ENCODE measurements at regions not wholly inside any gene's neighbourhood (a gene's known extent, or its start where the extent isn't known, plus 50 kb on each side); places are given as distances from the start of the nearest gene placed in this dataset.

GRCh38 chr4:20627866-20628265 lies 72.4 kb upstream of the PACRGL start:
- Mint-ChIP-seq H3K36me3 (ENCODE audit: low read depth) (peaks cover 6% of the 10 kb centered on the region; the same call in 1 of the 3 replicates), H3K27ac (no peak overlapping the region), H3K4me3 (no peak overlapping the region), H3K27me3 (ENCODE audit: insufficient read depth, low read depth, poor library complexity) (no peaks in the 10 kb centered on the region), H3K4me1 (no peaks in the 10 kb centered on the region; the same call in 2 of the 3 replicates), H3K9me3 (peaks cover 6% of the 10 kb centered on the region; the same call in 2 of the 3 replicates)
- Histone ChIP-seq H3K4me2 (no peak overlapping the region), H4K20me1 (replicated peaks; ENCODE audit: insufficient read depth) (no peaks in the 10 kb centered on the region), H3K4me1 (ENCODE audit: insufficient read depth) (peaks cover 18% of the 10 kb centered on the region), H3K27ac (ENCODE audit: low read depth) (no peak overlapping the region), H3F3A (replicated peaks; ENCODE audit: low read depth) (no peaks in the 10 kb centered on the region), H3K4me3 (no peak overlapping the region), H3K79me2 (replicated peaks; ENCODE audit: insufficient read depth) (no peaks in the 10 kb centered on the region), H3K27me3 (ENCODE audit: insufficient read depth) (no peaks in the 10 kb centered on the region), H3K36me3 (ENCODE audit: insufficient read depth) (no peaks in the 10 kb centered on the region), H2AFZ (no peak overlapping the region), H3K9me2 (ENCODE audit: insufficient read depth) (peaks cover 9% of the 10 kb centered on the region)
- TF ChIP-seq ZNF331 (CRISPR knock-in tag; IDR thresholded peaks at IDR 0.05; ENCODE audit: low read depth) (no peak), EZH2phosphoT487 (IDR thresholded peaks at IDR 0.05; ENCODE audit: unreplicated experiment) (no peak), STAT1 (IDR thresholded peaks at IDR 0.05; ENCODE audit: unreplicated experiment) (no peak), REST (IDR thresholded peaks at IDR 0.05; ENCODE audit: unreplicated experiment) (no peak), JUNB (IDR thresholded peaks at IDR 0.05; ENCODE audit: unreplicated experiment) (no peak), EZH2 (IDR thresholded peaks at IDR 0.05; ENCODE audit: low read depth, unreplicated experiment) (no peak), POLR2AphosphoS5 (IDR thresholded peaks at IDR 0.05; ENCODE audit: low read depth) (no peak), ETS1 (IDR thresholded peaks at IDR 0.05) (no peak), CREB1 (CRISPR knock-in tag; IDR thresholded peaks at IDR 0.05; ENCODE audit: low read depth) (no peak), ZNF114 (CRISPR knock-in tag; IDR thresholded peaks at IDR 0.05) (no peak), NANOG (IDR thresholded peaks at IDR 0.05; ENCODE audit: borderline replicate concordance) (no peak)
- TF ChIP-seq, protein P1, sequence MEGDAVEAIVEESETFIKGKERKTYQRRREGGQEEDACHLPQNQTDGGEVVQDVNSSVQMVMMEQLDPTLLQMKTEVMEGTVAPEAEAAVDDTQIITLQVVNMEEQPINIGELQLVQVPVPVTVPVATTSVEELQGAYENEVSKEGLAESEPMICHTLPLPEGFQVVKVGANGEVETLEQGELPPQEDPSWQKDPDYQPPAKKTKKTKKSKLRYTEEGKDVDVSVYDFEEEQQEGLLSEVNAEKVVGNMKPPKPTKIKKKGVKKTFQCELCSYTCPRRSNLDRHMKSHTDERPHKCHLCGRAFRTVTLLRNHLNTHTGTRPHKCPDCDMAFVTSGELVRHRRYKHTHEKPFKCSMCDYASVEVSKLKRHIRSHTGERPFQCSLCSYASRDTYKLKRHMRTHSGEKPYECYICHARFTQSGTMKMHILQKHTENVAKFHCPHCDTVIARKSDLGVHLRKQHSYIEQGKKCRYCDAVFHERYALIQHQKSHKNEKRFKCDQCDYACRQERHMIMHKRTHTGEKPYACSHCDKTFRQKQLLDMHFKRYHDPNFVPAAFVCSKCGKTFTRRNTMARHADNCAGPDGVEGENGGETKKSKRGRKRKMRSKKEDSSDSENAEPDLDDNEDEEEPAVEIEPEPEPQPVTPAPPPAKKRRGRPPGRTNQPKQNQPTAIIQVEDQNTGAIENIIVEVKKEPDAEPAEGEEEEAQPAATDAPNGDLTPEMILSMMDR (conservative IDR thresholded peaks at IDR 0.05; ENCODE audit: low read depth in 2 of 2), result no peak
- TF ChIP-seq, protein P2, sequence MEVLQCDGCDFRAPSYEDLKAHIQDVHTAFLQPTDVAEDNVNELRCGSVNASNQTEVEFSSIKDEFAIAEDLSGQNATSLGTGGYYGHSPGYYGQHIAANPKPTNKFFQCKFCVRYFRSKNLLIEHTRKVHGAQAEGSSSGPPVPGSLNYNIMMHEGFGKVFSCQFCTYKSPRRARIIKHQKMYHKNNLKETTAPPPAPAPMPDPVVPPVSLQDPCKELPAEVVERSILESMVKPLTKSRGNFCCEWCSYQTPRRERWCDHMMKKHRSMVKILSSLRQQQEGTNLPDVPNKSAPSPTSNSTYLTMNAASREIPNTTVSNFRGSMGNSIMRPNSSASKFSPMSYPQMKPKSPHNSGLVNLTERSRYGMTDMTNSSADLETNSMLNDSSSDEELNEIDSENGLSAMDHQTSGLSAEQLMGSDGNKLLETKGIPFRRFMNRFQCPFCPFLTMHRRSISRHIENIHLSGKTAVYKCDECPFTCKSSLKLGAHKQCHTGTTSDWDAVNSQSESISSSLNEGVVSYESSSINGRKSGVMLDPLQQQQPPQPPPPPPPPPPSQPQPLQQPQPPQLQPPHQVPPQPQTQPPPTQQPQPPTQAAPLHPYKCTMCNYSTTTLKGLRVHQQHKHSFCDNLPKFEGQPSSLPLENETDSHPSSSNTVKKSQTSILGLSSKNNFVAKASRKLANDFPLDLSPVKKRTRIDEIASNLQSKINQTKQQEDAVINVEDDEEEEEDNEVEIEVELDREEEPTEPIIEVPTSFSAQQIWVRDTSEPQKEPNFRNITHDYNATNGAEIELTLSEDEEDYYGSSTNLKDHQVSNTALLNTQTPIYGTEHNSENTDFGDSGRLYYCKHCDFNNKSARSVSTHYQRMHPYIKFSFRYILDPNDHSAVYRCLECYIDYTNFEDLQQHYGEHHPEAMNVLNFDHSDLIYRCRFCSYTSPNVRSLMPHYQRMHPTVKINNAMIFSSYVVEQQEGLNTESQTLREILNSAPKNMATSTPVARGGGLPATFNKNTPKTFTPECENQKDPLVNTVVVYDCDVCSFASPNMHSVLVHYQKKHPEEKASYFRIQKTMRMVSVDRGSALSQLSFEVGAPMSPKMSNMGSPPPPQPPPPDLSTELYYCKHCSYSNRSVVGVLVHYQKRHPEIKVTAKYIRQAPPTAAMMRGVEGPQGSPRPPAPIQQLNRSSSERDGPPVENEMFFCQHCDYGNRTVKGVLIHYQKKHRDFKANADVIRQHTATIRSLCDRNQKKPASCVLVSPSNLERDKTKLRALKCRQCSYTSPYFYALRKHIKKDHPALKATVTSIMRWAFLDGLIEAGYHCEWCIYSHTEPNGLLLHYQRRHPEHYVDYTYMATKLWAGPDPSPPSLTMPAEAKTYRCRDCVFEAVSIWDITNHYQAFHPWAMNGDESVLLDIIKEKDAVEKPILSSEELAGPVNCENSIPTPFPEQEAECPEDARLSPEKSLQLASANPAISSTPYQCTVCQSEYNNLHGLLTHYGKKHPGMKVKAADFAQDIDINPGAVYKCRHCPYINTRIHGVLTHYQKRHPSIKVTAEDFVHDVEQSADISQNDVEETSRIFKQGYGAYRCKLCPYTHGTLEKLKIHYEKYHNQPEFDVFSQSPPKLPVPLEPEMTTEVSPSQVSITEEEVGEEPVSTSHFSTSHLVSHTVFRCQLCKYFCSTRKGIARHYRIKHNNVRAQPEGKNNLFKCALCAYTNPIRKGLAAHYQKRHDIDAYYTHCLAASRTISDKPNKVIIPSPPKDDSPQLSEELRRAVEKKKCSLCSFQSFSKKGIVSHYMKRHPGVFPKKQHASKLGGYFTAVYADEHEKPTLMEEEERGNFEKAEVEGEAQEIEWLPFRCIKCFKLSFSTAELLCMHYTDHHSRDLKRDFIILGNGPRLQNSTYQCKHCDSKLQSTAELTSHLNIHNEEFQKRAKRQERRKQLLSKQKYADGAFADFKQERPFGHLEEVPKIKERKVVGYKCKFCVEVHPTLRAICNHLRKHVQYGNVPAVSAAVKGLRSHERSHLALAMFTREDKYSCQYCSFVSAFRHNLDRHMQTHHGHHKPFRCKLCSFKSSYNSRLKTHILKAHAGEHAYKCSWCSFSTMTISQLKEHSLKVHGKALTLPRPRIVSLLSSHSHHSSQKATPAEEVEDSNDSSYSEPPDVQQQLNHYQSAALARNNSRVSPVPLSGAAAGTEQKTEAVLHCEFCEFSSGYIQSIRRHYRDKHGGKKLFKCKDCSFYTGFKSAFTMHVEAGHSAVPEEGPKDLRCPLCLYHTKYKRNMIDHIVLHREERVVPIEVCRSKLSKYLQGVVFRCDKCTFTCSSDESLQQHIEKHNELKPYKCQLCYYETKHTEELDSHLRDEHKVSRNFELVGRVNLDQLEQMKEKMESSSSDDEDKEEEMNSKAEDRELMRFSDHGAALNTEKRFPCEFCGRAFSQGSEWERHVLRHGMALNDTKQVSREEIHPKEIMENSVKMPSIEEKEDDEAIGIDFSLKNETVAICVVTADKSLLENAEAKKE (CRISPR knock-in tag; IDR thresholded peaks at IDR 0.05), result no peak
- no peak for DNase-seq (ENCODE audit: low spot score)
- ATAC-seq, result no peak

All from GM23338 (cell line).